Colon (tissue), 2 donors: ENCODE measurements at regions not wholly inside any gene's neighbourhood (a gene's known extent, or its start where the extent isn't known, plus 50 kb on each side); places are given as distances from the start of the nearest gene placed in this dataset.
"Not testable (repeated sequence)": the region's sequence is repeated elsewhere in the genome, so short reads cannot be mapped to it uniquely, and the experiment has no call there.

Experiments
- FAIRE-seq: peaks from 2 replicates; lab custom pipeline; 2012; peaks lifted over from hg19 to GRCh38; lab: Jason Lieb, UNC
- donor health status: control.
- donor health status: control.

GRCh38 chr6:78589436-78589835 lies 277.9 kb upstream of the IRAK1BP1 start:
- no peak for FAIRE-seq

- no peak for FAIRE-seq
These were observed 273.3 kb upstream of the IRAK1BP1 start for GRCh38 chr6:78593898-78594667.

- FAIRE-seq: no peak
These were observed 272.7 kb upstream of the IRAK1BP1 start for GRCh38 chr6:78594668-78595066.

DNA sequence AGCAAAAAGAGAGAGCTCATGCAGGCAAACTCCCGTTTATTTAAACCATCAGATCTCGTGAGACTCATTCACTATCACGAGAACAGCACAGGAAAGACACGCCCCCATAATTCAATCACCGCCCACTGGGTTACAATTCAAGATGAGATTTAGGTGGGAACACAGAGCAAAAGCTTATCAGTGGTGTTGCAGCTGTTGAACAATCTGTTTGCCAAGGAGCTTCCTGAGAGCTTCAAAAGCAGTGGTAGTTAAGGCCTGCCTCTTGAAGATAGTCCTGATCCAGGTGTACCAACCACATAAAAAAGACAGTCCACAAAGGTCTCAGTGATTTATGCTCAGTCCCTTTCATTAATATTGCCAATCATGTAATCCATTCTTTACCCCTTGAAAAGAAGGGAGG lies 269.4 kb upstream of the IRAK1BP1 start:
- FAIRE-seq: no peak

DNA sequence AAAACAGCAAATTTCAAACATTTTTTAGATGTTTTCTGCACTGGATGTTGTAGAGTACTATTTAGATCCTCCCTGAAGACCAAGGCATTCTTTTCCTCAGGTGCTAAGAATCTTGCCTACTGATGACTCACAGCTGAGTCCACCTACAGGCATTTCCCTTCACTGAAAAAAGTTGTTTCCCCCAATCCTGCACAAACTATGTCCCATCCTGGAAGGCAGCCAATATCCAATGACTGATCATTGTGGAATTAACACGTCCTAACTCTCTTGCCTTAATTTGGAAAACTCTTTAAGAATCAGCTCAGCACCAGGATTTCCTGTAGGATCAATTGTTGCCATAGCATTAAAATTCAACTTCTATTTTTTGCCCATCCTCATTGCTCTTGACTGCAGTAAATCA lies 268.4 kb upstream of the IRAK1BP1 start:
- no peak for FAIRE-seq

- FAIRE-seq: no peak
These were observed 267.8 kb upstream of the IRAK1BP1 start for GRCh38 chr6:78599526-78599925.

DNA sequence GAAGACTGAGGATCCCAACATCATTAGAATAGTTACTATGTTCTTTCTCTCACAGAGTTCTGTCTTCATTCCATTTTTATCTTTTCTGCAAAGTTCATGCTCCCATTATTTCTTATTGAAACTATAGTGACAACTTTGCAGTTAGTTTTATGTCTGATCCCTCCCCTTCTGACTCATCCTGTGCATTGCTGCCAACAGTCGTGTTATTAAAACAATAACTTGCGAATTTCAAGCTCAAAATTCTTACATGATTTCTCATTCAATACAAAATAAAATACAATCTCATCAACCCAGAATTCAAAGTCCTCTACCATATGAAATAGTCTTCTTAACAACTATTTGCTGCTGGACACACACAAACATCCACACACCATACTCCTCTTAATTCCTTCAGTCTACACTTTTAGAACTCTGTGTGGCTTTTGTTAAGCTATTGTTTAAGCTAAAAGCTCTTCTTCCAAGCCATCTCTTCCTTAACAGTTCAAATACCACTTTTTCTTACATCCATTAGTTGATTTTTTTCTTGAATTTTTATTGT lies 261.4 kb upstream of the IRAK1BP1 start:
- no peak for FAIRE-seq

GRCh38 chr6:78607189-78607588 lies 260.2 kb upstream of the IRAK1BP1 start:
- no peak for FAIRE-seq

- no peak for FAIRE-seq
These were observed 256.2 kb upstream of the IRAK1BP1 start for GRCh38 chr6:78611102-78611620.

- peak; percentile 10 for FAIRE-seq
These were observed 255.4 kb upstream of the IRAK1BP1 start for GRCh38 chr6:78611886-78612480.

DNA sequence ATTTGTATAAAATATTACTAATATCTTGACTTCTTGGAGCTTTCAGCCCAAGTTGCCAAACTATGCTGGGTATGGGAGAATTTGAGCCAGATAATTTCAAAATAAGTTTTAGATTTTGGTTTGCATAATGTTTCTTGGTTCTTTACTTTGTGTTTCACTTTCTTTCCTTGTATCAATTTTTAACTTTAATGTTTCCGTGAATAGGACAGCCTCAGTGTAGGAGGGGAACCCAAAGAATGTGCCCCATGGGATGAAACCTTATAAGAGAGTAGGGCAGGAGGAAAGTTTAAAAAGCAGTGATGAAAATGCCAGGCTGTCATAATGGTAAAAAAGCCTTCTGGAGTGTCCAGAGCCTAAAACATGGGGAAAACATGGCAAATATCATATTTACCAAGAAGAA lies 252.4 kb upstream of the IRAK1BP1 start:
- FAIRE-seq: no peak

- FAIRE-seq: no peak
These were observed 251.9 kb upstream of the IRAK1BP1 start for GRCh38 chr6:78615430-78615904.

- no peak for FAIRE-seq
These were observed 248.4 kb upstream of the IRAK1BP1 start for GRCh38 chr6:78618970-78619369.

DNA sequence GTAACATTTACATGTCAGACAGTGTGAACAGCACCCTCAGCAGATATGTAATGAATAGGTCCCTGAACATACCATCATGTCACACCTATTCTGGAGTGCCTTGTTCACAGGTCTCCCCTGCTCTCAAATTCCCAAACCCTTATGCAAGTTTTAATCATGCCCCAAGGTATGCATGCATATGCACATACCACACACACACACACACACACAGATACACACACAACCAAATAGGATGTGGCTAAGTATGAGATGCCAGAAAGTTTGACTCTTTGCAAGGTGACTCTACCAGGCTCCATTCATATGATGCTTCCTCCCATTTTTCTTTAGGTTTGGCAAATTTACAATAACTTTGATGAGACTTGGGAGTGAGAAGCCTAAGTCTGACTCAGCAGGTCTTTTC lies 243.8 kb upstream of the IRAK1BP1 start:
- no peak for FAIRE-seq

DNA sequence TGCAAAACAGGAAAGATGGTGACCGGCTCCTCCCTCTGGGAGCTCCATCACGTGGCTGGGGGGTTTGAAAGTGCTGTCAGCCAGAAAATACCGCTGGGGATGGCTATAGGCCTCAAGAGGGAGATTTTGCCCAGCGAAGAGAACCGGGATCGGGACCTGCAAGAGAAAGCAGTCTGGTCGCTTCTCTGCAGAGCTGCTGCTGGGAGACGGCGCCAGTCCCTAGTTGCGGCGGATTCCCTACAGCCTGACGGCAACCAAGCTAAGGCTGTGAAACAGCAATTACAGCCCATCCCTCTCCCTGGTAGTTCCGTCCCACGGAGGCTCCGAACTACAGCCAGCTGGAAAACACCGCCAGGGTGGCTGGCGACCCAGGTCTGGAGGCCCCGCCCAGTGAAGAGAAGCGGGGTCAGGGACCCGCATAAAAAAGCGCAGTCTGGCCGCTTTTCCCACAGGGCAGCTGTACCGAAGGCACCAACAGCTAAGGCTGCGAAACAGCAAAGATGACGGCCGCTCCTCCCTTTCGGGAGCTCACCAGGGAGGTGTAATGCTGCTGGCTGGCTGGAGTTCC lies 238.1 kb upstream of the IRAK1BP1 start:
- FAIRE-seq: no peak

GRCh38 chr6:78629836-78630235 lies 237.5 kb upstream of the IRAK1BP1 start:
- no peak for FAIRE-seq

DNA sequence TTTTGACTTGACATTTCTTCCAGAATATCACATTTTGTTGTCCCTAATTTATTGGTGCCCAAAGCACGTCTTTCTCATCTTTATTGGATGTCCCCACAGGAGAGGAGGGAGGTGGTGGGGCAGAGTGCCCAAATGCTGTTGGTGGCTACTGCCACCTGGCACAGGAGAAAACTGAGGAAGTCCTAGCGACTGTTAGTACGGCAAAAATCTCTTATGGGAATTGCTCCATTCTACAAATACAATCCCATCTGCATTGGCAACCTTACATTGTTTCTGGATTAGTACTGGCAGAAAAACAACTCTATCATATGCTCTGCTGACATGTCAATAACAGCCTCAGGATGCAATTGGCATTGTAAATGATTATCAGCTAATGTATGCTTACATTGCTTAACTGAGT lies 235.4 kb upstream of the IRAK1BP1 start:
- no peak for FAIRE-seq

DNA sequence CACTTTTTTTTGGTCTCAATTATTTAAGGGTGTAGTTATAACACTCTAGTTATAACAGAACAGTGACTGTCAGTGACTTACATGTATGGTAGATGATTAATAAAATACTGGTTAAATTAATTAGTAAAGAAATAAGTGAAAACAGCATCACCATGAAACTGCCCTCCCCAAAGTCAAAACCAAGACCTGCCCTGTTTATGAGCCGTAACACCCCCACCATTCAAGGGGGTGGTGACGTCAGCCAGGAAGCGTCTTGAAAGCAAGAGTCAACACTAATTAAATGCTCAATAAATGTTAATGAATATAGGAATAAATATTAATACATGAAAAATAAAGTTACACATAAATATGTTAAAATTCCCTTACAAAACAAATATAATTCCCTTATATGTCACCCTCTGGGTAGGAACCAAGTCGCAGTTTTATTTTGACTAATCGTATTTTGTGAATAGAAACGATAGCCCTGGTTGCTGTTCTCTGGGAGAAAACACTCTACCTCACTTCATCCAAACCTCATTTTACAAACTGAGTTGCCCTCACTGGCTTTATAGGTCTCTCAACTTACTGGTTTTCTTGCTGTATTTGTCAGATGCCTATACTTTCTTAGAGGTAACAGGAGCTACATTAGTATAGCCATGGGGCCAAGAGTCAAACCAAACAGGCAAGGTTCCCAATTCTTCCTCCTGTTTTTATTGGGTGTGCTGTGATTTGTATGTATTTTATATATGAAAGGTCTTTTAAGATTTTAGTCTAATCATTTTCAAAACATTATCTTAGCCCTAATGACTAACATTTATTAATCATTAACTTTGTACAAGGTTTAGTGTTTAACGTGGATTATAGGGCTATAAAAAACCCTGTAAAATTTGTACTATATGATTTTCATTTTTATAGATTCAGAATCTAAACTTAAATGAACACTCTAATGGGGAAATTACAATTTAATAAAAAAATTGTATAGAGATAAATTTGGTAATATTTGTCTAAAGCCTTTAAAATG lies 227.9 kb upstream of the IRAK1BP1 start:
- peak; percentile 69 for FAIRE-seq

DNA sequence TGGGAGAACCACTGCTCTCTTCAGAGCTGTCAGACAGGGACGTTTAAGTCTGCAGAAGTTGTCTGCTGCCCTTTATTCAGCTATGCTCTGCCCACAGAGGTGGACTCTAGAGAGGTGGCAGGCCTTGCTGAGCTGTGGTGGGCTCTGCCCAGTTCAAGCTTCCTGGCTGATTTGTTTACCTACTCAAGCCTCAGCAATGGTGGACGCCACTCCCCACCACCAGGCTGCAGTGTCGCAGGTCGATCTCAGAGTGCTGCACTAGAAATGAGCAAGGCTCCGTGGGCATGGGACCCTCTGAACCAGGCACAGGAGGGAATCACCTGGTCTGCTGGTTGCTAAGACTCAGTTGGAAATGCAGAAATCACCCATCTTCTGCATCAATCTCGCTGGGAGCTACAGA lies 223.4 kb upstream of the IRAK1BP1 start:
- not testable (repeated sequence) for FAIRE-seq

DNA sequence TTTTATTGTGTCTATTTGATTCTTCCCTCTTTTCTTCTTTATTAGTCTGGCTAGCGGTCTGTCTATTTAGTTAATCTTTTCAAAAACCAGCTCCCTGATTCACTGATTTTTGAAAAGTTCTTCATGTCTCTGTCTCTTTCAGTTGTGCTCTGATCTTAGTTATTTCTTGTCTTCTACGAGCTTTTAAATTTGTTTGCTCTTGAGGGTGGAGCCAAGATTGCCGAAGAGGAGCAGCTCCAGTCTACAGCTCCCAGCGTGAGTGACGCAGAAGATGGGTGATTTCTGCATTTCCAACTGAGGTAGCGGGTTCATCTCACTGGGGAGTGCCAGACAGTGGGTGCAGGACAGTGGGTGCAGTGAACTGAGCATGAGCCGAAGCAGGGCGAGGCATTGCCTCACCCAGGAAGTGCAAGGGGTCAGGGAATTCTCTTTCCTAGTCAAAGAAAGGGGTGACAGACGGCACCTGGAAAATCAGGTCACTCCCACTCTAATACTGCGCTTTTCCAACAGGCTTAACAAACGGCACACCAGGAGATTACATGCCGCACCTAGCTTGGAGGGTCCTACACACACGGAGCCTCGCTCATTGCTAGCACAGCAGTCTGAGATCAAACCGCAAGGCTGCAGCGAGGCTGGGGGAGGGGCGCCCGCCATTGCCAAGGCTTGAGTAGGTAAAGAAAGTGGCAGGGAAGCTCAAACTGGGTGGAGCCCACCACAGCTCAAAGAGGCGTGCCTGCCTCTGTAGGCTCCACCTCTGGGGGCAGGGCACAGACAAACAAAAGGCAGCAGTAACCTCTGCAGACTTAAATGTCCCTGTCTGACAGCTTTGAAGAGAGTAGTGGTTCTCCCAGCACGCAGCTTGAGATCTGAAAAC lies 220.6 kb upstream of the IRAK1BP1 start:
- not testable (repeated sequence) for FAIRE-seq

DNA sequence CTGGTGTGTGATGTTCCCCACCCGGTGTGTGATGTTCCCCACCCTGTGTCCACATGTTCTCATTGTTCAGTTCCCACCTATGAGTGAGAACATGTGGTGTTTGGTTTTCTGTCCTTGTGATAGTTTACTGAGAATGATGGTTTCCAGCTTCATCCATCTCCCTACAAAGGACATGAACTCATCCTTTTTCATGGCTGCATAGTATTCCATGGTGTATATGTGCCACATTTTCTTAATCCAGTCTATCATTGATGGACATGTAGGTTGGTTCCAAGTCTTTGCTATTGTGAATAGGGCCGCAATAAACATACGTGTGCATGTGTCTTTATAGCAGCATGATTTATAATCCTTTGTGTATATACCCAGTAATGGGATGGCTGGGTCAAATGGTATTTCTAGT lies 201.5 kb upstream of the IRAK1BP1 start:
- not testable (repeated sequence) for FAIRE-seq
